ENCODE measurements at regions not wholly inside any gene's neighbourhood (a gene's known extent, or its start where the extent isn't known, plus 50 kb on each side); places are given as distances from the start of the nearest gene placed in this dataset.

DNA sequence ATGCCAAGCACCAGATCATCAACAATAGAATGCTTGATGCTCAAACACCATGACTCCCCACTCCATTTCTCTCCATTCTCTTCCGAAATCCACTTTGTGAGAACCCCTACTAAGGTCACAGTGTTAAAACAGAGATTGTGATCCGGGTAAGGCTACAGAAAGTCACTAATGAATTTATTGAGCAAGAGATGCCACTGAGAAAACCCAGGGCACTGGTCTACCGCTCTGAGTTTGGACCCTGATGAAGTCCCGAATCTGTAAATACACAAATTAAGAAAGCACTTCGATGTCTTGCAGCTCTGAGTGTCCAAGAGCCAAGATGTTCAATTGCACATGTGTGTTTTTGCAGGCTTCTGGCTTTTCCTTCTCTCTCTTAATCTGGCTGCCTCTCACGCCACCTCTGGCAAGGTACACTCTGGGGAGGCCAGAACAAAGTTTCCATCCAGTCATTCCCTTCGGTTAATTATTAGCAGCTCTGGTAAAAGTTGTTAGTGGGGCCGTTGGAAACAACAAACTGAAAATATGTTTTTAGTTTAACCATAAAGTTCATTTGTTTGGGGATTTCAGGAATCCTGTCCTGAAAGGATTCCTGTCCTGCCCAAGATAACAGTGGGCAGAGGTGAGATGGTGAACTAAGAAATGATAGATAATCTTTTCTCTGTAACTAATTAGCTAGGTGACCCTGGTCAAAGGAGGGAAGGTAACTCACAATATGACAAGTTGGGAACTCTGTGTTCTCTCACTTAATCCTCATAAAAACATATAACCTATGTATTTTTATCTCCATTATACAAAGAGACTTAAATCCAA, 75.4 kb downstream of the BTG1 start:
- no peak overlapping the region for H3K4me3 ChIP-seq (ENCODE audit: low read depth, low read length)
- TF ChIP-seq, protein P1, sequence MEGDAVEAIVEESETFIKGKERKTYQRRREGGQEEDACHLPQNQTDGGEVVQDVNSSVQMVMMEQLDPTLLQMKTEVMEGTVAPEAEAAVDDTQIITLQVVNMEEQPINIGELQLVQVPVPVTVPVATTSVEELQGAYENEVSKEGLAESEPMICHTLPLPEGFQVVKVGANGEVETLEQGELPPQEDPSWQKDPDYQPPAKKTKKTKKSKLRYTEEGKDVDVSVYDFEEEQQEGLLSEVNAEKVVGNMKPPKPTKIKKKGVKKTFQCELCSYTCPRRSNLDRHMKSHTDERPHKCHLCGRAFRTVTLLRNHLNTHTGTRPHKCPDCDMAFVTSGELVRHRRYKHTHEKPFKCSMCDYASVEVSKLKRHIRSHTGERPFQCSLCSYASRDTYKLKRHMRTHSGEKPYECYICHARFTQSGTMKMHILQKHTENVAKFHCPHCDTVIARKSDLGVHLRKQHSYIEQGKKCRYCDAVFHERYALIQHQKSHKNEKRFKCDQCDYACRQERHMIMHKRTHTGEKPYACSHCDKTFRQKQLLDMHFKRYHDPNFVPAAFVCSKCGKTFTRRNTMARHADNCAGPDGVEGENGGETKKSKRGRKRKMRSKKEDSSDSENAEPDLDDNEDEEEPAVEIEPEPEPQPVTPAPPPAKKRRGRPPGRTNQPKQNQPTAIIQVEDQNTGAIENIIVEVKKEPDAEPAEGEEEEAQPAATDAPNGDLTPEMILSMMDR (conservative IDR thresholded peaks at IDR 0.05; ENCODE audit: low read depth, low read length) = no peak
- DNase-seq (ENCODE audit: low read depth) = no peak

- TF ChIP-seq, protein P1 (conservative IDR thresholded peaks at IDR 0.05; ENCODE audit: low read depth, low read length) = no peak
- peak; percentile 51 for DNase-seq (ENCODE audit: low read depth)
- no peak overlapping the region for H3K4me3 ChIP-seq (ENCODE audit: low read depth, low read length)
These were observed 77.2 kb downstream of the BTG1 start for GRCh38 chr12:92068459-92068858.

DNA sequence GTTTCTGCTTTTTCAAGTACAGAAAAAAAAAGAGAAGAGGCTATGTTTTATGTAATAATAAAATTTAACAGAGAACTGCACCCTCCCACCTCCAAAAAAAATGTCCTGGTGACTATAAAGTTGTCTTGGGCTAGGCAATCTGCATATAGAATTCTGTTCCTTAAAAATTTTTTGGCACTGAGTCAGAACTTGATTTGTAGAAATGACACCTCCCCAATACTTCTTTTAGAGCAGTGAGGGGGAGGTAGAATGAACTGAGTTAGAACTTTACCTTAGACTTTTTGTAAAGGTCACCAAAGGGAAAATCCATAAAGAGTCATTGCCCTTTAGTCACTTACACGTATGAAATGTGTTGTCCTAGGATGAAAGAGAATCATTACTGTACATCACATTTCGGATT, 80.0 kb downstream of the BTG1 start:
- DNase-seq (ENCODE audit: low read depth) = no peak
- no peak overlapping the region for H3K4me3 ChIP-seq (ENCODE audit: low read depth, low read length)
- TF ChIP-seq, protein P1 (conservative IDR thresholded peaks at IDR 0.05; ENCODE audit: low read depth, low read length) = no peak

DNA sequence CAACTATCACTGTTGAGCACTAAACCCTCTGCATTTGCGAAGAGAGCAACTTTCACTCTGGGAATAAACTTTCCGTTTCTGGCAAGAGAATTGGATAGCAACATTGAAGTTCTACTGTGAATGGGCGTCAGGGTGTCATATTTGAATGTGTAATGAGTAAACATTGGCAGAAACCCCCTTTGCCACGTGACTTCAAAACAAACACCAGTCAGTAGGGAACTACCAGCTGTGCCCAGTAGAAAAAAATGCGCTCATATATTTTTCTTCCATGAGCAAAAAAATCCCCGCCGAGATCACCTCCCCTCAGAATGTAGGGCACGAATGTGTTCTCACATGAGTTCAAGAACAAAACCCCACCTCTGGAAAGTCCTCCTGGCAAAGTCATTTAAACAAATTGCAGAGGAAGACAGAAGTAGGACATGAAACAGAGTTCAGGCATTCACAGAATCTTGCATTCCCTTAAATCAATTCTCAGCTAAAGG, 80.6 kb downstream of the BTG1 start:
- TF ChIP-seq, protein P1 (conservative IDR thresholded peaks at IDR 0.05; ENCODE audit: low read depth, low read length) = no peak
- H3K4me3 ChIP-seq (ENCODE audit: low read depth, low read length) = no peak overlapping the region
- DNase-seq (ENCODE audit: low read depth) = peak; percentile 54

- TF ChIP-seq, protein P1 (conservative IDR thresholded peaks at IDR 0.05; ENCODE audit: low read depth, low read length) = no peak
- no peak for DNase-seq (ENCODE audit: low read depth)
These were observed 81.2 kb downstream of the BTG1 start for GRCh38 chr12:92064422-92064821.

GRCh38 chr12:92063641-92064040, 82.0 kb downstream of the BTG1 start:
- no peak overlapping the region for H3K4me3 ChIP-seq (ENCODE audit: low read depth, low read length)
- TF ChIP-seq, protein P1 (conservative IDR thresholded peaks at IDR 0.05; ENCODE audit: low read depth, low read length) = no peak
- DNase-seq (ENCODE audit: low read depth) = peak; percentile 61

More at GRCh38 chr12:92064422-92064821, 81.2 kb downstream of the BTG1 start:
- no peak overlapping the region for H3K4me3 ChIP-seq (ENCODE audit: low read depth, low read length)

Data from choroid plexus epithelial cell (primary cell).